B cell (primary cell): ENCODE measurements at regions not wholly inside any gene's neighbourhood (a gene's known extent, or its start where the extent isn't known, plus 50 kb on each side); places are given as distances from the start of the nearest gene placed in this dataset.

Source experiments
- ATAC-seq: fragments of 200-7000 bp; cut with Tn5 transposase; one replicate; pipeline ENCODE4 v1.10.0; 2021; ENCODE audit warnings: low read depth, mild to moderate bottlenecking, moderate number of reproducible peaks, moderate library complexity
- CTCF ChIA-PET: fragments of 350-600 bp; sonication (Branson Sonifier 250); formaldehyde crosslinking; loops from one replicate; lab custom pipeline; 2021; ENCODE audit warnings: antibody characterized with exemption, inconsistent platforms; lab: Charles Lee
- POLR2A ChIA-PET: fragments of 350-600 bp; sonication (Branson Sonifier 250); formaldehyde crosslinking; loops from one replicate; lab custom pipeline; 2021; ENCODE audit warnings: antibody characterized with exemption; lab: Charles Lee
- DNase-seq: peaks from one replicate; pipeline ENCODE4 v3.0.0; 2013
- H2AFZ ChIP-seq: 2 replicates; pipeline ENCODE4 v1.6.1; 2012; ENCODE audit warnings: mild to moderate bottlenecking, low read depth, low read length; ENCODE audit not compliant: insufficient read depth, poor library complexity, severe bottlenecking
- H3K27ac ChIP-seq, 2 donors: 1 replicate in 1 of 2; 2 replicates in 1 of 2; pipeline ENCODE4 v1.5.1; 2012 to 2013; ENCODE audit warnings: low read length in 2 of 2, mild to moderate bottlenecking in 2 of 2, moderate library complexity in 1 of 2
- H3K27me3 ChIP-seq, 4 experiments: fragments of 200-600 bp in 1 of 4; sonication (generic) in 1 of 4; replicated peaks in 1 of 4; 1 replicate in 2 of 4; 2 replicates in 2 of 4; pipeline versions ENCODE4 v1.6.1 to v1.7.0; 2013 to 2016; ENCODE audit warnings: low read length in 3 of 4, mild to moderate bottlenecking in 2 of 4, mixed read lengths in 1 of 4, moderate library complexity in 1 of 4; ENCODE audit not compliant: insufficient read depth in 4 of 4, control insufficient read depth in 3 of 4; ENCODE audit errors: control extremely low read depth in 1 of 4
- H3K36me3 ChIP-seq, 2 experiments: replicated peaks in 1 of 2; 1 replicate in 1 of 2; 2 replicates in 1 of 2; pipeline versions ENCODE4 v1.6.1 to v1.7.1; 2013; ENCODE audit warnings: low read length in 1 of 2; ENCODE audit not compliant: insufficient read depth in 2 of 2, control insufficient read depth in 1 of 2; ENCODE audit errors: control extremely low read depth in 1 of 2, extremely low read depth in 1 of 2
- H3K4me1 ChIP-seq, 2 donors: fragments of 200-600 bp in 1 of 2; sonication (generic) in 1 of 2; 1 replicate in 1 of 2; 2 replicates in 1 of 2; pipeline versions ENCODE4 v1.5.1 to v1.6.1; 2013 to 2017; ENCODE audit warnings: low read length in 2 of 2; ENCODE audit not compliant: control insufficient read depth in 2 of 2, insufficient read depth in 2 of 2
- H3K4me2 ChIP-seq: replicated peaks from 2 replicates; pipeline ENCODE3; 2012; ENCODE audit warnings: mild to moderate bottlenecking, low read depth, low read length; ENCODE audit not compliant: poor library complexity, severe bottlenecking
- H3K4me3 ChIP-seq, 5 experiments: fragments of 200-600 bp in 1 of 5; sonication (generic) in 1 of 5; 1 replicate in 3 of 5; 2 replicates in 2 of 5; pipeline versions ENCODE4 v1.5.1 to v1.7.0; 2011 to 2016; ENCODE audit warnings: low read length in 4 of 5, mild to moderate bottlenecking in 4 of 5, low read depth in 2 of 5, control low read depth in 1 of 5, moderate library complexity in 1 of 5; ENCODE audit not compliant: insufficient read depth in 1 of 5; ENCODE audit errors: control extremely low read depth in 1 of 5, extremely low read depth in 1 of 5
- H3K79me2 ChIP-seq: fragments of 200-600 bp; sonication (generic); one replicate; pipeline ENCODE4 v1.6.0; 2016; ENCODE audit warnings: low read length; ENCODE audit not compliant: control insufficient read depth, insufficient read depth
- H3K9ac ChIP-seq: fragments of 200-600 bp; sonication (generic); 2 replicates; pipeline ENCODE4 v1.6.1; 2017; ENCODE audit warnings: mild to moderate bottlenecking, low read length, moderate library complexity
- H3K9me3 ChIP-seq, 3 donors: one replicate each; pipeline versions ENCODE4 v1.6.1 to v1.7.1; 2013; ENCODE audit warnings: low read length in 2 of 3; ENCODE audit not compliant: control insufficient read depth in 2 of 3, insufficient read depth in 1 of 3; ENCODE audit errors: control extremely low read depth in 1 of 3
- H4K20me1 ChIP-seq: 2 replicates; pipeline ENCODE4 v1.6.0; 2012; ENCODE audit warnings: mild to moderate bottlenecking, low read length; ENCODE audit not compliant: insufficient read depth, control insufficient read depth, poor library complexity, severe bottlenecking
- H3K27ac Mint-ChIP-seq: one replicate; pipeline ENCODE4 v1.8.0; 2021; ENCODE audit warnings: mixed read lengths
- H3K27me3 Mint-ChIP-seq: one replicate; pipeline ENCODE4 v1.8.0; 2021; ENCODE audit warnings: mixed read lengths
- H3K4me1 Mint-ChIP-seq: one replicate; pipeline ENCODE4 v1.8.0; 2021; ENCODE audit warnings: mixed read lengths
- H3K4me3 Mint-ChIP-seq: one replicate; pipeline ENCODE4 v1.8.0; 2021; ENCODE audit warnings: mixed read lengths
- H3K9me3 Mint-ChIP-seq: one replicate; pipeline ENCODE4 v1.8.0; 2022; ENCODE audit warnings: mixed read lengths; ENCODE audit not compliant: insufficient read depth
- CTCF ChIP-seq: fragments of 200-600 bp; IDR thresholded peaks from one replicate; pipeline ENCODE4 v1.8.0; 2022; ENCODE audit warnings: antibody characterized with exemption, mild to moderate bottlenecking
- EZH2 ChIP-seq: IDR thresholded peaks from 2 replicates; pipeline ENCODE4 v1.6.1; 2012; ENCODE audit warnings: borderline replicate concordance, low read depth, mild to moderate bottlenecking, moderate library complexity, low read length; ENCODE audit not compliant: insufficient read depth, poor library complexity, severe bottlenecking
- WGBS: methylation state at CpG from one replicate; pipeline ENCODE4 v1.1.5; 2013; ENCODE audit warnings: missing lambda C conversion rate; ENCODE audit not compliant: insufficient coverage; 5-methylcytosine and 5-hydroxymethylcytosine counted together
- intact Hi-C: fragments of 100-400 bp; cut with micrococcal nuclease; formaldehyde crosslinking; loops from one replicate; pipeline ENCODE4 v1.10.0; 2022

DNA sequence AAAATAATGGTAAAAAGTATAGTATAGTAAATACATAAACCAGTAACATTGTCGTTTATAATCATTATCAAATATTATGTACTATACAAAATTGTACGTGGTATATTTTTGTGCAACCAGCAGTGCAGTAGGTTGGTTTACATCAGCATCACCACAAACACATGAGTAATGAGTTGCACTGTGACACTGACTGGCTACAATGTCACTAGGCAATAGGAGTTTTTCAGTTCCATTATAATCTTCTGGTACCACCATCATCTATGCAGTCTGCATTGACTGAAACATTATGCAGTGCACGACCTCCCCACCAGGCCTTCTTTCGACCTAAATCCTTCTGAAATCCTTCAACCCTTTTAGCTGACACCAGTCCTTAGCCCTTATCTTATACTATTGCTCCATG is 105.8 kb downstream of the SREK1 start:
- 84% methylated on average over 2 of the region's 4 CpGs for WGBS
- no peak overlapping the region for H3K4me3 ChIP-seq
- intact Hi-C loops: no loop called here
- Mint-ChIP-seq H3K27me3 (no peaks in the 10 kb centered on the region), H3K4me1 (no peaks in the 10 kb centered on the region), H3K4me3 (no peak overlapping the region), H3K27ac (no peak overlapping the region), H3K9me3 (no peaks in the 10 kb centered on the region)
- no peak overlapping the region for H3K4me2 ChIP-seq
- no peaks in the 10 kb centered on the region for H4K20me1 ChIP-seq
- H3K9me3 ChIP-seq: no peaks in the 10 kb centered on the region
- no peaks in the 10 kb centered on the region for H3K79me2 ChIP-seq
- DNase-seq (no peak), ATAC-seq (no peak)
- H2AFZ ChIP-seq: no peak overlapping the region
- CTCF ChIA-PET: no interaction called here
- H3K27me3 ChIP-seq: peaks cover 0 to 4% (median 0%) of the 10 kb centered on the region in 4 experiments
- H3K9ac ChIP-seq: no peak overlapping the region
- POLR2A ChIA-PET: no interaction called here
- H3K4me1 ChIP-seq: no peaks in the 10 kb centered on the region
- no peak for TF ChIP-seq EZH2
- no peak for TF ChIP-seq CTCF
- no peaks in the 10 kb centered on the region for H3K36me3 ChIP-seq
- no peak overlapping the region for H3K27ac ChIP-seq

DNA sequence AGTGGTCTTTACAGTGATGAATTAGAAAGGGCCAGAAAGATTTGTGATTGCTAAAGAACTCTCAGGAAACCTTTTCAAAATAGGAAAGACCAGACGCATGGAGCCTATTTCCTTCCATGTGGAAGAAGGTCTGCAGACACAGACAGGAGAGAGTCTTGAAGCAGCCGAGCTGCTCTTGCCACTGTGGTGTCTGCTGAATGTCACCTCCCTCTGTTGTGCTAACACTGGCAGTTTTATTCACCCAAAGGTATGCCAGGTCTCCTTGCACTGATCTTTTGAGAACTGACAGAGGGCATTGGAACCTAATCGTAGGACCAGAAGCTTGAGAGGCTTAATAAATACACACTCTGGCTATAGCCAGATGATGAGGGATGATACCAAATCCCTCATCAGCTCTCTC is 108.7 kb downstream of the SREK1 start:
- intact Hi-C loops: no loop called here
- H3K9me3 Mint-ChIP-seq: peaks cover 5% of the 10 kb centered on the region
- no peak for ATAC-seq

More for the DNA sequence above, 108.7 kb downstream of the SREK1 start:
- Histone ChIP-seq H3K79me2 (no peaks in the 10 kb centered on the region), H3K4me1 (peaks cover 4 to 7% of the 10 kb centered on the region in 2 donors), H3K36me3 (no peaks in the 10 kb centered on the region), H3K9me3 (no peaks in the 10 kb centered on the region), H3K27ac (no peak overlapping the region), H2AFZ (no peak overlapping the region), H3K27me3 (peaks cover 0 to 4% (median 0%) of the 10 kb centered on the region in 4 experiments), H3K4me3 (no peak overlapping the region), H3K4me2 (no peak overlapping the region), H4K20me1 (no peaks in the 10 kb centered on the region), H3K9ac (no peak overlapping the region)
- Mint-ChIP-seq H3K4me3 (no peak overlapping the region), H3K4me1 (peaks cover 9% of the 10 kb centered on the region), H3K27me3 (no peaks in the 10 kb centered on the region), H3K27ac (no peak overlapping the region)
- TF ChIP-seq CTCF (no peak), EZH2 (no peak)
- CTCF ChIA-PET: no interaction called here
- WGBS: 88% methylated on average over 2 of the region's 3 CpGs
- POLR2A ChIA-PET: no interaction called here
- no peak for DNase-seq
